ENCODE measurements at regions not wholly inside any gene's neighbourhood (a gene's known extent, or its start where the extent isn't known, plus 50 kb on each side); places are given as distances from the start of the nearest gene placed in this dataset.

GRCh38 chr18:73199151-73199550, 331.4 kb upstream of the NETO1 start:
- no peak for TF ChIP-seq CTCF (conservative IDR thresholded peaks at IDR 0.05; ENCODE audit: low read length)
- no peak for TF ChIP-seq EZH2phosphoT487 (IDR thresholded peaks at IDR 0.05; ENCODE audit: borderline replicate concordance)

Measured in Loucy (cell line).